ENCODE measurements at regions not wholly inside any gene's neighbourhood (a gene's known extent, or its start where the extent isn't known, plus 50 kb on each side); places are given as distances from the start of the nearest gene placed in this dataset.
"Not testable (repeated sequence)": the region's sequence is repeated elsewhere in the genome, so short reads cannot be mapped to it uniquely, and the experiment has no call there.

DNA sequence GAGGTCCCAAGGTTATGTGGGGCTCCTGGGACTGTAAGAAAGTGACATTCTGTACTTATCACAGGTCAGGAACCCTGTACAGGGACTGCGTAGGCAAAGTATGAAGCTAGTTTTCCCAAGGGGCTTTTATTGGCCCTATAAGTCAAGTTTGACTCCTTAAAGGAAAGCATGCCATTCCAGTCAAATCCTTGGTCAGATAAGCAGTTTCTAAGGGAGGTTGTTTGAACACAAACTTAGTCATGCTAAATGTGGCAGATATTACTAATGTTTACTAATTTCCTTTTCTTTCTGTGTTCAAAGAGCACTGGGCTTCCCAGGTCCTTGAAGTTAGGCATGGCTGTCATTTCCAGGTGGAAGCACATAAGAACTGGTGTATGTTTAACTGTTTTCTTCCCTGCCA, 472.4 kb downstream of the ATP23 start:
- no peaks in the 10 kb centered on the region for H3K27me3 ChIP-seq (ENCODE audit: control insufficient read depth in 1 of 2, insufficient read depth in 2 of 2, low read length in 2 of 2)
- no peak overlapping the region for H3K9ac ChIP-seq (ENCODE audit: low read length)
- peaks cover 5% of the 10 kb centered on the region for H3K4me1 ChIP-seq (ENCODE audit: insufficient read depth, low read length)
- H3K4me3 ChIP-seq (ENCODE audit: low read depth in 1 of 2, low read length in 2 of 2) = no peak overlapping the region
- no peaks in the 10 kb centered on the region for H3K36me3 ChIP-seq (ENCODE audit: insufficient read depth, low read length)
- H3K27ac ChIP-seq (ENCODE audit: low read depth, low read length) = no peak overlapping the region
- H3K9me3 ChIP-seq (ENCODE audit: low read length) = no peaks in the 10 kb centered on the region

DNA sequence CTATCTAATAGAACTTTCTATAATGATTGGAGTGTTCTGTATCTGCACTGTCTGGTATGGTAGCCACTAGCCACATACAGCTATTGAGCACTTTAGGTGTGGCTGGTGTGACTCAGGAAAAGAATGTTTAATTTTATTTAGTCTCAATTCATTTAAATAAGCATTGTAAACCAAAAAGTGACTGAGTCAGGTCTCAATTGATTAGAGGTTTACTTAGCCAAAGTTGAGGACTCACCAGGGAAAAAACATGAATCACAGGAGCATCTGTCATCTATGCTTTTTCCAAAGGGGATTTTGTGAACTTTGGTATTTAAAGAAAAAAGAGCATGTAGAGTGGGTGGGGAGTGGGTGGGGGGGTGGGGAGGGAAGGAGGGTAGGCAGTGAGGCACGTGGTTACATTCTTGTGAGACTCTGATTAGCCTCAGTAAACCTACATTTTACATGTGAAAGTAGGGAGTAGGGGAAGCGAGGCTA, 473.1 kb downstream of the ATP23 start:
- H3K27ac ChIP-seq (ENCODE audit: low read depth, low read length) = no peak overlapping the region
- H3K36me3 ChIP-seq (ENCODE audit: insufficient read depth, low read length) = no peaks in the 10 kb centered on the region
- no peaks in the 10 kb centered on the region for H3K27me3 ChIP-seq (ENCODE audit: control insufficient read depth in 1 of 2, insufficient read depth in 2 of 2, low read length in 2 of 2)
- no peak overlapping the region for H3K9ac ChIP-seq (ENCODE audit: low read length)
- no peak overlapping the region for H3K4me3 ChIP-seq (ENCODE audit: low read depth in 1 of 2, low read length in 2 of 2)
- no peaks in the 10 kb centered on the region for H3K9me3 ChIP-seq (ENCODE audit: low read length)
- H3K4me1 ChIP-seq (ENCODE audit: insufficient read depth, low read length) = peaks cover 5% of the 10 kb centered on the region

DNA sequence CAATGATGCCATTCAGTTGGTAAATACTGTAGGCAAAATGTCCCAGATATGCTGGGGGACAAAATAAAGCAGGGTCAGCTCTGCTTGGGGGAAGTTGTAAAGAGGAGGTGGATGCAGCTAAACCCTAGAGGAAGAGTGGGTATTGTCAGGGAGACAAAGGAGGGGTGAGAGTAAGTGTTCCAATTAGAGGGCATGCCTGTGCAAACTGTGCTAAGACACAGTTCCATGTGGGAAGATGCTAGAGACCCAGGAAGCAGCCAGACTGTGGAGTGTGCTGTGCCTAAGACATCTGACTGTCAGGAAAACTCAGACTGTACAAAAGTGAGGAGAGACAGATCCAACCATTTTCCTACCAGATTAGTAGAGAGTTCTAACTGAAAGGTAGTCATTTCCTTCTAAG, 474.3 kb downstream of the ATP23 start:
- no peak overlapping the region for H3K9ac ChIP-seq (ENCODE audit: low read length)
- no peaks in the 10 kb centered on the region for H3K36me3 ChIP-seq (ENCODE audit: insufficient read depth, low read length)
- no peak overlapping the region for H3K4me3 ChIP-seq (ENCODE audit: low read depth in 1 of 2, low read length in 2 of 2)
- H3K27me3 ChIP-seq (ENCODE audit: control insufficient read depth in 1 of 2, insufficient read depth in 2 of 2, low read length in 2 of 2) = no peaks in the 10 kb centered on the region
- H3K9me3 ChIP-seq (ENCODE audit: low read length) = no peaks in the 10 kb centered on the region
- H3K4me1 ChIP-seq (ENCODE audit: insufficient read depth, low read length) = peaks cover 5% of the 10 kb centered on the region
- no peak overlapping the region for H3K27ac ChIP-seq (ENCODE audit: low read depth, low read length)

DNA sequence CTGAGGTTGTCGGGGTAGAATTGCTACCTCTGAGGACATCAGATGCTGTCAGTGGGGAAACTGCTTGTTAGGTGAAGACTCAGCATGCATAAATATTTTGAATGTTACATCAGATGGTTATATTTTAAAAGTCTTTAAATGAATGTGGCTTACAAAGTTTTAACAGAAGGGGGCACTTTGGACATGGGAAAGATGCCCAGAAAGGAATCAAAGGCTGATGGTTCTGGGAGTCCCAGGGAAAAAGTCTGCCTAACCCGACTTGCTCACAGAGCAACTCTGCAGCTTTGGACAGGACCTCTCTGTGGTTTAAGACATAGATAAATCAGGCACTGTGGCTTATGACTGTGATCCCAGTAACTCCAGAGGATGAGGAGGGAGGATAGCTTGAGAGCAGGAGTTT, 474.9 kb downstream of the ATP23 start:
- H3K36me3 ChIP-seq (ENCODE audit: insufficient read depth, low read length) = no peaks in the 10 kb centered on the region
- no peaks in the 10 kb centered on the region for H3K27me3 ChIP-seq (ENCODE audit: control insufficient read depth in 1 of 2, insufficient read depth in 2 of 2, low read length in 2 of 2)
- H3K9ac ChIP-seq (ENCODE audit: low read length) = no peak overlapping the region
- peaks cover 5% of the 10 kb centered on the region for H3K4me1 ChIP-seq (ENCODE audit: insufficient read depth, low read length)
- no peak overlapping the region for H3K27ac ChIP-seq (ENCODE audit: low read depth, low read length)
- H3K9me3 ChIP-seq (ENCODE audit: low read length) = no peaks in the 10 kb centered on the region
- H3K4me3 ChIP-seq (ENCODE audit: low read depth in 1 of 2, low read length in 2 of 2) = no peak overlapping the region

DNA sequence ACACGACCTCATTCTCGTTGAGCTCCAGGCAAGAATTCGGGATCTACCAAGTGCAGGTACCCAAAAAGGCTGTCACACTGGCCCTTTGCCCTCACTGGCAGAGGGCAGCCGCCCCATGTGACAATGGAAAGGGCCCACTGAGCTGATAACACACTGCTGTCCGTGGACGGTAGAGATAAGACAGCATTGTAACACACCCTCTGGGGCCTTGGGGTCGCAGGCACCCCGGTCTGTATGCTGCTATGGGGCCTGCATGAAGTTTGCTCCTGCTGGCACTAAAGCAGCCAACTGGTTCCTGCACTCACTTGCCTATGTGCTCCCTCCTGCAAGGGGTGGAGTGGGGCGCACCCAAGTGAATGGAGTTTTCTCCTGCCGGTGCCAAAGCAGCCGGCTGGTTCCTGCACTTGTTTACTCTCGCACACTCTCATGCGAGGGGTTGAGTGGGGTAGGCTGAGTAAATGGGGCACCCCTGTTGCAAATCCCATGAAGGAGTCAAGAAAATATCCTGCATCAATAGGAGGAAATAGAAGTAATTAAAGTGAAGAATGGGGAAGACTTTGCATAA, 477.9 kb downstream of the ATP23 start:
- Histone ChIP-seq H3K36me3 (ENCODE audit: insufficient read depth, low read length) (no peaks in the 10 kb centered on the region), H3K4me3 (ENCODE audit: low read depth in 1 of 2, low read length in 2 of 2) (no peak overlapping the region), H3K27ac (ENCODE audit: low read depth, low read length) (no peak overlapping the region), H3K9ac (ENCODE audit: low read length) (no peak overlapping the region), H3K27me3 (ENCODE audit: control insufficient read depth in 1 of 2, insufficient read depth in 2 of 2, low read length in 2 of 2) (no peaks in the 10 kb centered on the region), H3K4me1 (ENCODE audit: insufficient read depth, low read length) (no peaks in the 10 kb centered on the region), H3K9me3 (ENCODE audit: low read length) (no peaks in the 10 kb centered on the region)

DNA sequence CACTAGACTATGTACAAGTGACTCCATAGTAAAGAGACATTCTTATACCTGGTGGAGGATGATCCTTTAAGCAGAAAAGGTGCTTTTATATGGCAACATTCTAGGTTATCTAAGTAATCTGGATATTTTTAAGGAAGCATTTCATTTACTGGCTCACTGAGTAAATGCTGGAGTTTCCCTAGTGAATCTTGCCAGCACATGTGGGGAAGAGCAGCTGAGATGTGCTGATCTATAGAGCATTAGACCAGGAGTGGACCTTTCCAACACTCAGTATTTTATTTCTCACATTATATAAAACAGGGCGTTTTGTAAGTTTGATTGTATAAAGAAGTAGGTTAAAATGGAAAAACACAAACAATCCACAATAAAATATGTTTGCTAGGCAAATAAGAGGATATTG, 478.5 kb downstream of the ATP23 start:
- H3K4me3 ChIP-seq (ENCODE audit: low read depth in 1 of 2, low read length in 2 of 2) = no peak overlapping the region
- H3K27me3 ChIP-seq (ENCODE audit: control insufficient read depth in 1 of 2, insufficient read depth in 2 of 2, low read length in 2 of 2) = no peaks in the 10 kb centered on the region
- no peaks in the 10 kb centered on the region for H3K36me3 ChIP-seq (ENCODE audit: insufficient read depth, low read length)
- no peaks in the 10 kb centered on the region for H3K9me3 ChIP-seq (ENCODE audit: low read length)
- no peaks in the 10 kb centered on the region for H3K4me1 ChIP-seq (ENCODE audit: insufficient read depth, low read length)
- H3K27ac ChIP-seq (ENCODE audit: low read depth, low read length) = no peak overlapping the region
- H3K9ac ChIP-seq (ENCODE audit: low read length) = no peak overlapping the region

DNA sequence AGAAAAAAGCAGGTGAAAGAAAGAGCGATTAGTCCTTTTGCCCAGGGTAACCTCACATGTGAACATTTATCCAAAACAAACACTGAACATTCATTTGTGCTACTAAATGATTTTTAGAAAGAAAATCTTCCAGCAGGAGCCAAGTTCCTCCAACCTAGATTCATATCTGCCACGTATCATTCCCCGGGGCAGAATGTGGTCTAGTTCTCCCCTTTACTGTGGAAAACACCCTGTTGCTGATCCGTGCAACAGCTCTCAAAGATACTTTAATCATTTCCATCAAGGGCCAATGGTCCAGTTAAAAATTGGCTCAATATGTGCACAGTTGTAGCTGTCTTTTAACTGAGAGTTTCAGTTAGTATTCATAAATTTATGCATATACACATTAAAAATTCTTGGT, 479.1 kb downstream of the ATP23 start:
- Histone ChIP-seq H3K27me3 (ENCODE audit: control insufficient read depth in 1 of 2, insufficient read depth in 2 of 2, low read length in 2 of 2) (no peaks in the 10 kb centered on the region), H3K4me1 (ENCODE audit: insufficient read depth, low read length) (no peaks in the 10 kb centered on the region), H3K4me3 (ENCODE audit: low read depth in 1 of 2, low read length in 2 of 2) (no peak overlapping the region), H3K27ac (ENCODE audit: low read depth, low read length) (no peak overlapping the region), H3K9ac (ENCODE audit: low read length) (no peak overlapping the region), H3K9me3 (ENCODE audit: low read length) (no peaks in the 10 kb centered on the region), H3K36me3 (ENCODE audit: insufficient read depth, low read length) (no peaks in the 10 kb centered on the region)

DNA sequence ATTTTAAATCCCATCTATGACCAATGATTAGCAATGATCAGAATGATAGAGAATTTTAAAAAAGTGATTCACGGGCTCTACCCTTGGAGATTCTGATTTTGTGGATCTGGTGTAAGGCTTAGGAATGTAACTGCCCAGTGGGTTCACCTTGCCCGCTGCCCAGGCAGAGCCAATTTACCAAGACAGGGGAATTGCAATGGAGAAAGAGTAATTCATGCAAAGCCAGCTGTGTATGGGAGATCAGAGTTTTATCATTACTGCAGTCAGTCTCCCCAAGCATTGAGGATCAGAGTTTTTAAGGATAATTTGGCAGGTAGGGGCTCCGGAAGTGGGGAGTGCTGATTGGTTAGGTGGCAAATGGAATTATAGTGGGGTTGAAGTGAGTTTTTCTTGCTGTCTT, 480.6 kb downstream of the ATP23 start:
- Histone ChIP-seq H3K36me3 (ENCODE audit: insufficient read depth, low read length) (no peaks in the 10 kb centered on the region), H3K9ac (ENCODE audit: low read length) (no peak overlapping the region), H3K4me3 (ENCODE audit: low read depth in 1 of 2, low read length in 2 of 2) (no peak overlapping the region), H3K4me1 (ENCODE audit: insufficient read depth, low read length) (no peaks in the 10 kb centered on the region), H3K27me3 (ENCODE audit: control insufficient read depth in 1 of 2, insufficient read depth in 2 of 2, low read length in 2 of 2) (no peaks in the 10 kb centered on the region), H3K27ac (ENCODE audit: low read depth, low read length) (no peak overlapping the region), H3K9me3 (ENCODE audit: low read length) (no peaks in the 10 kb centered on the region)

DNA sequence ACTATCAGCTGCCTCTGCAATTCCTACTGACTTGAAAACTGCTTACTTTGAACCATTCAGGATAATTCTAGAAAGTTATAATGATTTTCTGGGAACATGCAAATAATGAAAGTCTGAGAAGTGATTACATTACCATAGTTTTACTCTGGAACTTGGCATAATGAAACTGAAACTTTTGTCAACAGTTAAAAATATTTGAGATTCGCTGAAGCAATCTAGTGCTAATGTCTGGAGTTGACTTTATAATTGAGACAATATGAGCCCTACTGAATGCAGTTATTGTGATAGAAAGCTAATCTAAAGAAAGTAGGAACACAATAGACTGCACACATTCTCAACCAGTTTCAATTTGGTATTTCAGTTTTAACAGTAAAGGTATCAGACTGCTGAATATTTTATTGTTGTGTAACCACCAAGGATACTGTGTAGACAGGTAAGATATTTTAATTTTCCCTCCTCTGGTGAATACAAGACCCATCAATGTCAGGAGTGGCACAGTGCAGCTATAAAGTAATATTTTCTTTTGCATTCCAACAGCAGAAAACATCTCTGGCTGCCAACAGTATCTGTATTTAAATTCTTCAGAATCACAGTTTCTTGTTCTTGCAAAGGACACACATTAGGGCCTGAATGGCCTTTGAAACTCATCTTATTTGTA, 483.5 kb downstream of the ATP23 start:
- no peak overlapping the region for H3K9ac ChIP-seq (ENCODE audit: low read length)
- H3K27me3 ChIP-seq (ENCODE audit: control insufficient read depth in 1 of 2, insufficient read depth in 2 of 2, low read length in 2 of 2) = no peaks in the 10 kb centered on the region
- no peaks in the 10 kb centered on the region for H3K4me1 ChIP-seq (ENCODE audit: insufficient read depth, low read length)
- H3K4me3 ChIP-seq (ENCODE audit: low read depth in 1 of 2, low read length in 2 of 2) = no peak overlapping the region
- no peaks in the 10 kb centered on the region for H3K36me3 ChIP-seq (ENCODE audit: insufficient read depth, low read length)
- no peaks in the 10 kb centered on the region for H3K9me3 ChIP-seq (ENCODE audit: low read length)
- no peak overlapping the region for H3K27ac ChIP-seq (ENCODE audit: low read depth, low read length)

DNA sequence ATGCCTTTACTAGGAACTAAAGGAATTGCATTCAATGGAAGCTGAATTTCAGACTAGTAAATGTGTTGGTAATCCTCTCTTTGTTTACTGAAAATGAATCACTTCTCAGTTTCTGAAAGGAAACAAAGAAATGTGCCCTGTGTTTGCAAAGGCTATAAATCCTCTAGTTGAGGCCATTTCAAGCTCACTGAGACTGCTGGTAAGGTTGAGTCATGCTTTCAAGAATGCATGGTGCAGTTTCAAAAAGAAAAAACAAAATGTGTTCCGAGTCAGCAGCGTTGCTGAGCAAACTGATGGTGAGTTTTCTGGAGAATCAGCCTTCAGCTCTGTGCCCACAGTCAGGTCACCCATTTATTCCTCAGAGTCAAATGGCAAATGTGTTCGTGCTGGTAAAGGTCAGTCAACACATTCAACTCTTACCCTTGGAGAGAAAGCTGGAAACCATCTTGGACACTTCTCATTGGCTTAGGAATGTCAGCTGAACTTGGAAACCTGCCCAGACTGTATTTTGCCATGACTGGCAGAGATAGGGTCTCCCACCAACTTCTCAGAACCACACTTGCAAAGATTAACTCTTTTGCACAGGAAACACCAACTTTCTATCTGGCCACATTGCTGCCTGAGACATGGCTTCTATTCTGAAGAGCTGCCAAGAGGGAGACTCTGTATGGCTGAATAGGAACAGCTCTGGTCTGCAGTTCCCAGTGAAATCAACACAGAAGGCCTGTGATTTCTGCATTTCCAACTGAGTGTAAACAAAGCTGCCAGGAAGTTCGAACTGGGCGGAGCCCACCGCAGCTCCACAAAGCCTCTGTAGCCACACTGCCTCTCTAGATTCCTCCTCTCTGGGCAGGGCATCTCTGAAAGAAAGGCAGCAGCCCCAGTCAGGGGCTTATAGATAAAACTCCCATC, 484.4 kb downstream of the ATP23 start:
- H3K9me3 ChIP-seq (ENCODE audit: low read length) = no peaks in the 10 kb centered on the region
- H3K36me3 ChIP-seq (ENCODE audit: insufficient read depth, low read length) = no peaks in the 10 kb centered on the region
- H3K4me1 ChIP-seq (ENCODE audit: insufficient read depth, low read length) = no peaks in the 10 kb centered on the region
- no peak overlapping the region for H3K27ac ChIP-seq (ENCODE audit: low read depth, low read length)
- no peak overlapping the region for H3K9ac ChIP-seq (ENCODE audit: low read length)
- H3K4me3 ChIP-seq (ENCODE audit: low read depth in 1 of 2, low read length in 2 of 2) = peak overlapping the region in 1 of 2 donors; percentile 30
- H3K27me3 ChIP-seq (ENCODE audit: control insufficient read depth in 1 of 2, insufficient read depth in 2 of 2, low read length in 2 of 2) = no peaks in the 10 kb centered on the region

DNA sequence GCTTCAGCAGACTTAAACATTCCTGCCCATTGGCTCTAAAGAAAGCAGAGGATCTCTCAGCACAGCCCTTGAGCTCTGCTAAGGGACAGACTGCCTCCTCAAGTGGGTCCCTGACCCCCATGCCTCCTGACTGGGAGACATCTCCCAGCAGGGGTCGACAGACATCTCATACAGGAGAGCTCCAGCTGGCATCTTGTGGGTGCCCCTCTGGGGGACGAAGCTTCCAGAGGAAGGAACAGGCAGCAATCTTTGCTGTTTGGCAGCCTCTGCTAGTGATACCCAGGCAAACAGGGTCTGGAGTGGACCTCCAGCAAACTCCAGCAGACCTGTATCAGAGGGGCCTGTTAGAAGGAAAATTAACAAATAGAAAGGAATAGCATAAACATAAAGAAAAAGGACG, 485.1 kb downstream of the ATP23 start:
- H3K9ac ChIP-seq (ENCODE audit: low read length); H3K4me1 ChIP-seq (ENCODE audit: insufficient read depth, low read length); H3K27me3 ChIP-seq (ENCODE audit: control insufficient read depth in 1 of 2, insufficient read depth in 2 of 2, low read length in 2 of 2); H3K36me3 ChIP-seq (ENCODE audit: insufficient read depth, low read length); H3K27ac ChIP-seq (ENCODE audit: low read depth, low read length); H3K4me3 ChIP-seq (ENCODE audit: low read depth in 1 of 2, low read length in 2 of 2); H3K9me3 ChIP-seq (ENCODE audit: low read length): not testable (repeated sequence)
